HEK293 (cell line): ENCODE measurements at regions not wholly inside any gene's neighbourhood (a gene's known extent, or its start where the extent isn't known, plus 50 kb on each side); places are given as distances from the start of the nearest gene placed in this dataset.

ENCODE experiments used
- CTCF ChIP-seq: fragments of 450-650 bp; formaldehyde crosslinking; IDR thresholded peaks from 2 replicates; pipeline ENCODE4 v1.5.1; 2016; ENCODE audit warnings: missing biosample characterization, missing genetic modification characterization
- MYNN ChIP-seq: fragments of 450-650 bp; formaldehyde crosslinking; IDR thresholded peaks from 2 replicates; pipeline ENCODE4 v1.5.1; 2016; ENCODE audit warnings: missing biosample characterization, missing genetic modification characterization, borderline replicate concordance
- PRDM6 ChIP-seq: fragments of 450-650 bp; formaldehyde crosslinking; IDR thresholded peaks from 2 replicates; pipeline ENCODE4 v1.5.1; 2017; ENCODE audit warnings: missing biosample characterization, missing genetic modification characterization
- ZNF112 ChIP-seq: fragments of 450-650 bp; formaldehyde crosslinking; IDR thresholded peaks from 2 replicates; pipeline ENCODE4 v1.5.0; 2017; ENCODE audit warnings: missing biosample characterization, missing genetic modification characterization

- no peak for TF ChIP-seq CTCF (tag by site-specific recombination)
- TF ChIP-seq MYNN (tag by site-specific recombination) = no peak
- TF ChIP-seq PRDM6 (tag by site-specific recombination) = no peak
- no peak for TF ChIP-seq ZNF112
These were observed 721.4 kb downstream of the RFPL4B start for GRCh38 chr6:113068570-113068969.
